ENCODE measurements at regions not wholly inside any gene's neighbourhood (a gene's known extent, or its start where the extent isn't known, plus 50 kb on each side); places are given as distances from the start of the nearest gene placed in this dataset.

DNA sequence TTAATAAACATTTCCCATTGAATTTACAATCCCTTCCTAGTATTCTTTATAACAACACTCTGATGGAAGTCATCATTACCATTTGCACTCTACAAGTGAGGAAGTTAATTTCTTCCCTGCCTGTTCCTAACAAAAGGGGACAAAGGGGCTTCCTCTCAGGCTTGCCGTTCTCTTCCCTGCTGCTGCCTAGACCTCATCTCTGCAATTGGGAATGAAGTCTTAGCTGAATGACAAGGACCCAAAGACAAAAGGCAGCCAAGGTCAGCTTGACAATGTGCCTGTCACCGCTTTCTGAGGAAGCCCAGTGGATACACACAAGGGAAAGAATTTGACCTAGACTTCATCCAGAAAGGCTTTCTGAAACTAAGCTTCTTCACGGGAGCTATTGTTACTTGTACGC, 416.4 kb downstream of the CMPK2 start:
- H3K9me2 ChIP-seq (ENCODE audit: insufficient read depth), result no peaks in the 10 kb centered on the region
- H3K36me3 ChIP-seq (ENCODE audit: control insufficient read depth in 1 of 2, insufficient read depth in 2 of 2, low read length in 2 of 2), result no peaks in the 10 kb centered on the region
- no peak overlapping the region for H3K9ac ChIP-seq (ENCODE audit: low read length)
- RAD21 ChIA-PET (ENCODE audit: low non-redundant PET in 1 of 2, low total read pairs in 2 of 2, uncharacterized antibody in 2 of 2, unreplicated experiment in 2 of 2), result no interaction called here
- H3K27me3 ChIP-seq (ENCODE audit: insufficient read depth, low read length), result no peaks in the 10 kb centered on the region
- H3K9me3 ChIP-seq (ENCODE audit: control insufficient read depth in 1 of 2, insufficient read depth in 1 of 2, low read depth in 1 of 2, low read length in 2 of 2), result no peaks in the 10 kb centered on the region
- no peak overlapping the region for H3K27ac ChIP-seq (ENCODE audit: low read depth, low read length)
- no peak for TF ChIP-seq JUND (IDR thresholded peaks at IDR 0.05)
- TF ChIP-seq SIN3A (IDR thresholded peaks at IDR 0.05; ENCODE audit: low read depth), result no peak
- TF ChIP-seq POLR2AphosphoS5 (IDR thresholded peaks at IDR 0.05; ENCODE audit: low read depth, low read length), result no peak
- TF ChIP-seq TCF7L2 (IDR thresholded peaks at IDR 0.05; ENCODE audit: borderline replicate concordance, extremely low read depth, insufficient read depth, insufficient read length), result no peak
- no peak for TF ChIP-seq ZBTB33 (IDR thresholded peaks at IDR 0.05; ENCODE audit: extremely low read depth, insufficient replicate concordance, low read length)
- no peak for TF ChIP-seq MAX (IDR thresholded peaks at IDR 0.05)
- TF ChIP-seq EZH2phosphoT487 (IDR thresholded peaks at IDR 0.05; ENCODE audit: borderline replicate concordance), result no peak
- no peak for TF ChIP-seq CBX3 (IDR thresholded peaks at IDR 0.05; ENCODE audit: low read depth)
- TF ChIP-seq ATF3 (IDR thresholded peaks at IDR 0.05), result no peak
- no peak for TF ChIP-seq POLR2A (IDR thresholded peaks at IDR 0.05; ENCODE audit: borderline replicate concordance, extremely low read depth, insufficient read depth, insufficient read length)
- no peak for TF ChIP-seq SRF (IDR thresholded peaks at IDR 0.05; ENCODE audit: low read depth)
- TF ChIP-seq EZH2 (IDR thresholded peaks at IDR 0.05), result no peak
- no peak for TF ChIP-seq FOSL1 (IDR thresholded peaks at IDR 0.05; ENCODE audit: low read depth)
- TF ChIP-seq ELF1 (IDR thresholded peaks at IDR 0.05; ENCODE audit: borderline replicate concordance, low read depth), result no peak
- TF ChIP-seq, protein P1, sequence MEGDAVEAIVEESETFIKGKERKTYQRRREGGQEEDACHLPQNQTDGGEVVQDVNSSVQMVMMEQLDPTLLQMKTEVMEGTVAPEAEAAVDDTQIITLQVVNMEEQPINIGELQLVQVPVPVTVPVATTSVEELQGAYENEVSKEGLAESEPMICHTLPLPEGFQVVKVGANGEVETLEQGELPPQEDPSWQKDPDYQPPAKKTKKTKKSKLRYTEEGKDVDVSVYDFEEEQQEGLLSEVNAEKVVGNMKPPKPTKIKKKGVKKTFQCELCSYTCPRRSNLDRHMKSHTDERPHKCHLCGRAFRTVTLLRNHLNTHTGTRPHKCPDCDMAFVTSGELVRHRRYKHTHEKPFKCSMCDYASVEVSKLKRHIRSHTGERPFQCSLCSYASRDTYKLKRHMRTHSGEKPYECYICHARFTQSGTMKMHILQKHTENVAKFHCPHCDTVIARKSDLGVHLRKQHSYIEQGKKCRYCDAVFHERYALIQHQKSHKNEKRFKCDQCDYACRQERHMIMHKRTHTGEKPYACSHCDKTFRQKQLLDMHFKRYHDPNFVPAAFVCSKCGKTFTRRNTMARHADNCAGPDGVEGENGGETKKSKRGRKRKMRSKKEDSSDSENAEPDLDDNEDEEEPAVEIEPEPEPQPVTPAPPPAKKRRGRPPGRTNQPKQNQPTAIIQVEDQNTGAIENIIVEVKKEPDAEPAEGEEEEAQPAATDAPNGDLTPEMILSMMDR (IDR thresholded peaks at IDR 0.05 in 2 of 3, conservative IDR thresholded peaks at IDR 0.05 in 1 of 3; ENCODE audit: borderline replicate concordance in 1 of 3, insufficient read depth in 1 of 3, low read depth in 2 of 3, low read length in 2 of 3), result no peak
- no peak for TF ChIP-seq RAD21 (IDR thresholded peaks at IDR 0.05; ENCODE audit: low read depth)
- TF ChIP-seq, protein P2, sequence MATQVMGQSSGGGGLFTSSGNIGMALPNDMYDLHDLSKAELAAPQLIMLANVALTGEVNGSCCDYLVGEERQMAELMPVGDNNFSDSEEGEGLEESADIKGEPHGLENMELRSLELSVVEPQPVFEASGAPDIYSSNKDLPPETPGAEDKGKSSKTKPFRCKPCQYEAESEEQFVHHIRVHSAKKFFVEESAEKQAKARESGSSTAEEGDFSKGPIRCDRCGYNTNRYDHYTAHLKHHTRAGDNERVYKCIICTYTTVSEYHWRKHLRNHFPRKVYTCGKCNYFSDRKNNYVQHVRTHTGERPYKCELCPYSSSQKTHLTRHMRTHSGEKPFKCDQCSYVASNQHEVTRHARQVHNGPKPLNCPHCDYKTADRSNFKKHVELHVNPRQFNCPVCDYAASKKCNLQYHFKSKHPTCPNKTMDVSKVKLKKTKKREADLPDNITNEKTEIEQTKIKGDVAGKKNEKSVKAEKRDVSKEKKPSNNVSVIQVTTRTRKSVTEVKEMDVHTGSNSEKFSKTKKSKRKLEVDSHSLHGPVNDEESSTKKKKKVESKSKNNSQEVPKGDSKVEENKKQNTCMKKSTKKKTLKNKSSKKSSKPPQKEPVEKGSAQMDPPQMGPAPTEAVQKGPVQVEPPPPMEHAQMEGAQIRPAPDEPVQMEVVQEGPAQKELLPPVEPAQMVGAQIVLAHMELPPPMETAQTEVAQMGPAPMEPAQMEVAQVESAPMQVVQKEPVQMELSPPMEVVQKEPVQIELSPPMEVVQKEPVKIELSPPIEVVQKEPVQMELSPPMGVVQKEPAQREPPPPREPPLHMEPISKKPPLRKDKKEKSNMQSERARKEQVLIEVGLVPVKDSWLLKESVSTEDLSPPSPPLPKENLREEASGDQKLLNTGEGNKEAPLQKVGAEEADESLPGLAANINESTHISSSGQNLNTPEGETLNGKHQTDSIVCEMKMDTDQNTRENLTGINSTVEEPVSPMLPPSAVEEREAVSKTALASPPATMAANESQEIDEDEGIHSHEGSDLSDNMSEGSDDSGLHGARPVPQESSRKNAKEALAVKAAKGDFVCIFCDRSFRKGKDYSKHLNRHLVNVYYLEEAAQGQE (IDR thresholded peaks at IDR 0.05; ENCODE audit: low read depth), result no peak
- TF ChIP-seq ZFX (IDR thresholded peaks at IDR 0.05), result no peak
- TF ChIP-seq YY1 (IDR thresholded peaks at IDR 0.05; ENCODE audit: extremely low read depth, insufficient replicate concordance, low read depth, low read length), result no peak
- ATAC-seq (no peak), DNase-seq (ENCODE audit: low read depth, low spot score) (no peak)
- H3K79me2 ChIP-seq (ENCODE audit: insufficient read depth, low read length), result no peaks in the 10 kb centered on the region
- no peak overlapping the region for H2AFZ ChIP-seq (ENCODE audit: low read depth, low read length, poor library complexity, severe bottlenecking)
- H3K4me1 ChIP-seq (ENCODE audit: control insufficient read depth in 1 of 2, insufficient read depth in 2 of 2, low read length in 2 of 2), result no peaks in the 10 kb centered on the region
- no peak overlapping the region for H3K4me3 ChIP-seq (replicated peaks in 1 of 2; ENCODE audit: low read depth in 1 of 2, low read length in 2 of 2)
- intact Hi-C loops (cut with micrococcal nuclease), result no loop called here
- POLR2A ChIA-PET, result no interaction called here
- CTCF ChIA-PET, result no interaction called here
- BruUV-seq (replicated peaks), result no TSS peak
- H3K4me2 ChIP-seq (ENCODE audit: low read length), result no peak overlapping the region
- H4K20me1 ChIP-seq (ENCODE audit: insufficient read depth), result no peaks in the 10 kb centered on the region

Data from HCT116 (cell line).